BJ (cell line): ENCODE measurements at regions not wholly inside any gene's neighbourhood (a gene's known extent, or its start where the extent isn't known, plus 50 kb on each side); places are given as distances from the start of the nearest gene placed in this dataset.

ENCODE experiments used
- CTCF ChIA-PET: fragments of 350-600 bp; formaldehyde crosslinking; extraction: SDS; loops from one replicate; lab custom pipeline; 2021; ENCODE audit warnings: antibody characterized with exemption, inconsistent platforms; lab: Yijun Ruan, JAX
- POLR2A ChIA-PET: fragments of 300-600 bp; sonication (Branson Sonifier 250); formaldehyde crosslinking; extraction: SDS; loops from one replicate; lab custom pipeline; 2021; ENCODE audit warnings: antibody characterized with exemption; lab: Charles Lee
- DNase-seq: peaks from one replicate; pipeline ENCODE4 v3.0.0-alpha.2; 2011; ENCODE audit warnings: low read depth
- H3K27me3 ChIP-seq: 2 replicates; pipeline ENCODE4 v1.6.0; 2011; ENCODE audit warnings: low read length; ENCODE audit not compliant: control insufficient read depth, insufficient read depth
- H3K36me3 ChIP-seq: 2 replicates; pipeline ENCODE4 v1.5.1; 2011; ENCODE audit warnings: low read length; ENCODE audit not compliant: control insufficient read depth, insufficient read depth
- H3K4me3 ChIP-seq: 2 replicates; pipeline ENCODE4 v1.5.1; 2011; ENCODE audit warnings: low read depth, mild to moderate bottlenecking, control low read depth, low read length
- CTCF ChIP-seq: IDR thresholded peaks from 2 replicates; pipeline ENCODE4 v1.5.1; 2011; ENCODE audit warnings: low read depth, mild to moderate bottlenecking, control low read depth, inconsistent platforms, low read length, moderate library complexity; ENCODE audit not compliant: insufficient read depth

DNA sequence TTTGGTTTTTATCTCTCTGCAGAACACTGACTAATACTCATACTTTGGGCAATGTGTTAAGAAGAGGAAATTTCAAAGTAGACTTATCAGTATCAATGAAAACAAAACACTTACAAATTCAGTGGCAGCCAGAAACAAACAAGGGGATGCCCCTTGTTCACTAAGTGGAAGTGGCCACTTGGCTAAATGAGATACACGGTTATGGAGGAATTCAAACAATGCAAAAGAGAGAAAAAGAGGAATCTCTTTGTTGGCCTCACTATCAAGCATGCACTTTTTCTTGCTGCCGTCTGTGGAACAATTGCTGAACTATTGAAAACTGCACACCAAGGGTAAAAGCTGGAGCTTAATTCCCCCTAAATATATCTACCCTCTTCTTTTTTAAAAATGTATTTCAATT is 2044.9 kb upstream of the CDH6 start:
- DNase-seq: no peak
- Histone ChIP-seq H3K27me3 (no peaks in the 10 kb centered on the region), H3K4me3 (no peak overlapping the region), H3K36me3 (no peaks in the 10 kb centered on the region)
- TF ChIP-seq CTCF: no peak
- CTCF ChIA-PET: no interaction called here
- POLR2A ChIA-PET: no interaction called here

DNA sequence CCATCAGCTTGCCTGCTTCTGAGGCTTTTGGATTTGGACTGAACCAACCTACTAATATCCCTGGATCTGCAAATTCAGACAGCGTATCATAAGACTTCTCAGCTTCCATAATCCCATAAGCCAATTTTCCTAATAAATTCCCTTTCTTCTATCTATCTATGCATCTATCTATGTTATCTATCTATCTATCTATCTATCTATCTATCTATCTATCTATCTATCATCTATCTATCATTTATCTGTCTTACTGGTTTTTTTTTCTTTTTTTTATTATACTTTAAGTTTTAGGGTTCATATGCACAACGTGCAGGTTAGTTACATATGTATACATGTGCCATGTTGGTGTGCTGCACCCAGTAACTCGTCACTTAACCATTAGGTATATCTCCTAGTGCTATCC is 2045.4 kb upstream of the CDH6 start:
- TF ChIP-seq CTCF: no peak
- no peaks in the 10 kb centered on the region for H3K27me3 ChIP-seq
- no peak overlapping the region for H3K4me3 ChIP-seq
- no peak for DNase-seq
- H3K36me3 ChIP-seq: no peaks in the 10 kb centered on the region
- POLR2A ChIA-PET: no interaction called here
- CTCF ChIA-PET: no interaction called here

DNA sequence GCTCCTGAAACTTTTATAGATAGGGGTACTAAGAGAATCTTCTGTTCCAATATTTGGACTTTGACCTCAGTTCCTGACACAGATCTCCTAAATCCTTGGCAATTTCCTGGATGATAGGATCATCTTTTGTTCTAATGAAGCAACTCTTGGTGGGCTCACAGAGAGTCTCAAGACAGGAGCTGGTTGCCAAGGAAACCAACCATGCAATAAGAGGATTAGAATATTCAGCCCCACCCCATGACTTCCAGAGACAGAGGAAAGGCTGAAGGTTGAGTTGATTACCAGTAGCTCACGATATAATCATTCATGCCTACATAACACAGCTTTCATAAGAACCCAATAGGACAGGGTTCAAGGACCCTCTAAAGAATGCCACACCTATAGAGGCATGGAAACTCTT is 2050.2 kb upstream of the CDH6 start:
- CTCF ChIA-PET: no interaction called here
- DNase-seq: no peak
- no peaks in the 10 kb centered on the region for H3K27me3 ChIP-seq

GRCh38 chr5:29134418-29134817 is 2059.1 kb upstream of the CDH6 start:
- Histone ChIP-seq H3K27me3 (no peaks in the 10 kb centered on the region), H3K4me3 (no peak overlapping the region), H3K36me3 (no peaks in the 10 kb centered on the region)
- ChIA-PET POLR2A (no interaction called here), CTCF (no interaction called here)
- DNase-seq: no peak
- no peak for TF ChIP-seq CTCF

More for the DNA sequence above, 2050.2 kb upstream of the CDH6 start:
- no peaks in the 10 kb centered on the region for H3K36me3 ChIP-seq
- TF ChIP-seq CTCF: no peak
- no peak overlapping the region for H3K4me3 ChIP-seq
- POLR2A ChIA-PET: no interaction called here

DNA sequence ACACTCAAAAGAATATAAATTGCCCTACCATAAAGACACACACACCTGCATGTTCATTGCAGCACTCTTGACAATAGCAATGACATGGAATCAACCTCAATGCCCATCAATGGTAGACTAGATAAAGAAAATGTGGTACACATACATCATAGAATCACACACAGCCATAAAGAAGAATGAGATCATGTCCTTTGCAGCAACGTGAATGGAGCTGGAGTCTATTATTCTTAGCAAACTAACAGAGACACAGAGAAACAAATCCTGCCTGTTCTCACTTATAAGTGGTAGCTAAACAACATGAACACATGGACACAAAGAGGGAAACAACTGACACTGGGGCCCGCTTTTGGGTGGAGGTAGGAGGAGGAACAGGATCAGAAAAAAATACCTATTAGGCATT is 2062.2 kb upstream of the CDH6 start:
- ChIA-PET CTCF (no interaction called here), POLR2A (no interaction called here)
- Histone ChIP-seq H3K36me3 (no peaks in the 10 kb centered on the region), H3K4me3 (no peak overlapping the region), H3K27me3 (no peaks in the 10 kb centered on the region)
- no peak for DNase-seq
- no peak for TF ChIP-seq CTCF
